ENCODE measurements at regions not wholly inside any gene's neighbourhood (a gene's known extent, or its start where the extent isn't known, plus 50 kb on each side); places are given as distances from the start of the nearest gene placed in this dataset.
"Not testable (repeated sequence)": the region's sequence is repeated elsewhere in the genome, so short reads cannot be mapped to it uniquely, and the experiment has no call there.

- no peak for DNase-seq (ENCODE audit: low spot score)
- in situ Hi-C loops (cut with MboI; ENCODE audit: low pct_unique_long_range_greater_than_20kb, low sequenced_read_pairs, unreplicated experiment) = loop anchor here (25.0 kb wide), 1 partner anchor 482 kb away; no protein-coding TSS in a partner anchor
Observed at GRCh38 chr17:77530591-77530990, 389.8 kb downstream of the SEC14L1 start.

GRCh38 chr17:77531002-77531401 lies 390.2 kb downstream of the SEC14L1 start:
- in situ Hi-C loops (cut with MboI; ENCODE audit: low pct_unique_long_range_greater_than_20kb, low sequenced_read_pairs, unreplicated experiment) = loop anchor here (25.0 kb wide), 1 partner anchor 481 kb away; no protein-coding TSS in a partner anchor
- no peak for TF ChIP-seq CTCF (IDR thresholded peaks at IDR 0.05; ENCODE audit: extremely low read depth, insufficient read depth, missing control alignments)
- DNase-seq (ENCODE audit: low spot score) = no peak

More at GRCh38 chr17:77530591-77530990, 389.8 kb downstream of the SEC14L1 start:
- TF ChIP-seq CTCF (IDR thresholded peaks at IDR 0.05; ENCODE audit: extremely low read depth, insufficient read depth, missing control alignments) = no peak

- no peak for TF ChIP-seq CTCF (IDR thresholded peaks at IDR 0.05; ENCODE audit: extremely low read depth, insufficient read depth, missing control alignments)
- in situ Hi-C loops (cut with MboI; ENCODE audit: low pct_unique_long_range_greater_than_20kb, low sequenced_read_pairs, unreplicated experiment) = loop anchor here (25.0 kb wide), 1 partner anchor 481 kb away; no protein-coding TSS in a partner anchor
- DNase-seq (ENCODE audit: low spot score) = no peak
Observed at GRCh38 chr17:77531641-77532040, 390.9 kb downstream of the SEC14L1 start.

GRCh38 chr17:77533697-77534096 lies 392.9 kb downstream of the SEC14L1 start:
- in situ Hi-C loops (cut with MboI; ENCODE audit: low pct_unique_long_range_greater_than_20kb, low sequenced_read_pairs, unreplicated experiment) = loop anchor here (25.0 kb wide), 1 partner anchor 479 kb away; no protein-coding TSS in a partner anchor

GRCh38 chr17:77534137-77534536 lies 393.4 kb downstream of the SEC14L1 start:
- in situ Hi-C loops (cut with MboI; ENCODE audit: low pct_unique_long_range_greater_than_20kb, low sequenced_read_pairs, unreplicated experiment) = loop anchor here (25.0 kb wide), 1 partner anchor 478 kb away; no protein-coding TSS in a partner anchor
- TF ChIP-seq CTCF (IDR thresholded peaks at IDR 0.05; ENCODE audit: extremely low read depth, insufficient read depth, missing control alignments) = no peak
- DNase-seq (ENCODE audit: low spot score) = no peak

More at GRCh38 chr17:77533697-77534096, 392.9 kb downstream of the SEC14L1 start:
- DNase-seq (ENCODE audit: low spot score) = not testable (repeated sequence)

GRCh38 chr17:77535435-77535834 lies 394.7 kb downstream of the SEC14L1 start:
- no peak for DNase-seq (ENCODE audit: low spot score)
- in situ Hi-C loops (cut with MboI; ENCODE audit: low pct_unique_long_range_greater_than_20kb, low sequenced_read_pairs, unreplicated experiment) = loop anchor here (25.0 kb wide), 1 partner anchor 477 kb away; no protein-coding TSS in a partner anchor
- TF ChIP-seq CTCF (IDR thresholded peaks at IDR 0.05; ENCODE audit: extremely low read depth, insufficient read depth, missing control alignments) = no peak

- in situ Hi-C loops (cut with MboI; ENCODE audit: low pct_unique_long_range_greater_than_20kb, low sequenced_read_pairs, unreplicated experiment) = loop anchor here (25.0 kb wide), 1 partner anchor 476 kb away; no protein-coding TSS in a partner anchor
- TF ChIP-seq CTCF (IDR thresholded peaks at IDR 0.05; ENCODE audit: extremely low read depth, insufficient read depth, missing control alignments) = no peak
- no peak for DNase-seq (ENCODE audit: low spot score)
Observed at GRCh38 chr17:77535892-77536291, 395.1 kb downstream of the SEC14L1 start.

Measured in GM13977 (cell line).